GM21360 (cell line): ENCODE measurements at regions not wholly inside any gene's neighbourhood (a gene's known extent, or its start where the extent isn't known, plus 50 kb on each side); places are given as distances from the start of the nearest gene placed in this dataset.

Source experiments
- ATAC-seq: cut with Tn5 transposase; IDR thresholded peaks from one replicate; pipeline ENCODE4 v1.9.1; 2021; ENCODE audit warnings: mild to moderate bottlenecking, moderate library complexity; ENCODE audit not compliant: unreplicated experiment

GRCh38 chr6:97790926-97791590 lies 508.0 kb upstream of the MMS22L start:
- ATAC-seq: no peak

GRCh38 chr6:97805596-97805995 lies 522.6 kb upstream of the MMS22L start:
- no peak for ATAC-seq

GRCh38 chr6:97812940-97813339 lies 529.9 kb upstream of the MMS22L start:
- ATAC-seq: no peak

- ATAC-seq: no peak
Observed at GRCh38 chr6:97813889-97814567, 531.0 kb upstream of the MMS22L start.

GRCh38 chr6:97815301-97815812 lies 532.3 kb upstream of the MMS22L start:
- ATAC-seq: no peak

- no peak for ATAC-seq
Observed at GRCh38 chr6:97816526-97816925, 533.5 kb upstream of the MMS22L start.

GRCh38 chr6:97819710-97820109 lies 536.7 kb upstream of the MMS22L start:
- no peak for ATAC-seq

GRCh38 chr6:97820400-97820799 lies 537.4 kb upstream of the MMS22L start:
- ATAC-seq: no peak

- ATAC-seq: no peak
Observed at GRCh38 chr6:97822632-97823031, 539.6 kb upstream of the MMS22L start.

GRCh38 chr6:97841763-97842162 lies 558.7 kb upstream of the MMS22L start:
- ATAC-seq: no peak

- ATAC-seq: no peak
Observed at GRCh38 chr6:97842521-97842920, 559.5 kb upstream of the MMS22L start.

- no peak for ATAC-seq
Observed at GRCh38 chr6:97849390-97849789, 566.4 kb upstream of the MMS22L start.

GRCh38 chr6:97850458-97851212 lies 567.6 kb upstream of the MMS22L start:
- no peak for ATAC-seq

- ATAC-seq: no peak
Observed at GRCh38 chr6:97863697-97864096, 580.7 kb upstream of the MMS22L start.

- no peak for ATAC-seq
Observed at GRCh38 chr6:97864366-97864765, 581.4 kb upstream of the MMS22L start.

GRCh38 chr6:97864826-97865225 lies 581.8 kb upstream of the MMS22L start:
- no peak for ATAC-seq

- no peak for ATAC-seq
Observed at GRCh38 chr6:97865612-97866011, 582.6 kb upstream of the MMS22L start.

GRCh38 chr6:97866616-97867015 lies 583.6 kb upstream of the MMS22L start:
- no peak for ATAC-seq

GRCh38 chr6:97867177-97867576 lies 584.2 kb upstream of the MMS22L start:
- ATAC-seq: no peak

- ATAC-seq: no peak
Observed at GRCh38 chr6:97870273-97870672, 587.3 kb upstream of the MMS22L start.

GRCh38 chr6:97876711-97877110 lies 593.7 kb upstream of the MMS22L start:
- ATAC-seq: no peak

GRCh38 chr6:97882755-97883154 lies 599.7 kb upstream of the MMS22L start:
- no peak for ATAC-seq
